ENCODE measurements at regions not wholly inside any gene's neighbourhood (a gene's known extent, or its start where the extent isn't known, plus 50 kb on each side); places are given as distances from the start of the nearest gene placed in this dataset.
A peak's percentile ranks its signal among the peaks of the same experiment; 100 is the strongest.

DNA sequence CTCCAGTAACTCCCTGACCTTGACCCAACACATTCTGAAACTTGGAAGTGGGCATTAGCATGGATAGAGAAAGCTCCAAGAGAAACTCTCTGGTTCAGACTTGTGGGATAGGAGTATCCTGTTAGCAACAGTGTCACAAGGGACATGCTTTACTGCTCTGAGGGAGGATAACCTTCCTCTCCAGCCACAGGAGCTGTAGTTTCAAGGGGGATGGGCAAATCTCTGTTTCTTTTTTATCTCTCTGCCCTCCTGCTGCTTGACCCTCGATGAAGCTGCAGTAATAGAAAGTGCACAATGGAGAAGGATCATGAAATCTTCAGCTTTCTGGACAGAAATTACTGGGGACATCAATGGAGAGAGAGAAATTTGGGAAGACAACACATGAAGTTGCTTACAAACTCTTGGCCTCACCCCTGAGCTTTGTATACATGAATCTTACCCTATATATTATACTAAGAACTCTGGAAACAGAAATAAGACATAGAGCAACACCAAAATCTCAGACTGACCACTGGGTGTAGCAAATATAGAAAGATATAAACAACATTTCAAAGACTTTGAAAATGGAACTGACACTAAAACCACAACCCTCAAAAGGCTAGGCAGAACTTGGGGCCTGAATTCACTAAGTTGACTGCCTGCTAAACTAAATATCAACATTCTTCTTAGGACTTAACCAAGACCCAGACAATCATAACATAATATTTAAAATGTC, 471.0 kb upstream of the MEF2C start:
- H2AFZ ChIP-seq (ENCODE audit: low read length) = peak overlapping the region; percentile 93
- H3K23me2 ChIP-seq (ENCODE audit: low read depth, low read length) = no peaks in the 10 kb centered on the region
- no peak overlapping the region for H3K4me3 ChIP-seq (ENCODE audit: extremely low read depth in 1 of 4, insufficient read depth in 2 of 4, low read depth in 3 of 4, low read length in 4 of 4)
- no peak overlapping the region for H2BK5ac ChIP-seq (ENCODE audit: low read depth, low read length)
- no peak overlapping the region for H2BK12ac ChIP-seq (ENCODE audit: low read depth, low read length)
- DNase-seq (ENCODE audit: low read depth in 1 of 2, low spot score in 2 of 2) (no peak), FAIRE-seq (no peak)
- no peak overlapping the region for H2BK20ac ChIP-seq (ENCODE audit: low read length)
- H3K56ac ChIP-seq (replicated peaks; ENCODE audit: insufficient read length, low read depth, low read length) = no peak overlapping the region
- no peaks in the 10 kb centered on the region for H3K79me1 ChIP-seq (ENCODE audit: low read depth, low read length)
- H3K14ac ChIP-seq (ENCODE audit: insufficient read length) = no peak overlapping the region
- no peaks in the 10 kb centered on the region for H3K79me2 ChIP-seq (ENCODE audit: control insufficient read depth in 1 of 2, insufficient read depth in 2 of 2, low read length in 2 of 2)
- no peak overlapping the region for H4K91ac ChIP-seq (replicated peaks; ENCODE audit: insufficient read length, low read length)
- H3K18ac ChIP-seq (ENCODE audit: extremely low read depth, low read length) = no peak overlapping the region
- no peak overlapping the region for H3K4ac ChIP-seq (replicated peaks; ENCODE audit: insufficient read length, low read depth, low read length)
- no peak overlapping the region for H4K8ac ChIP-seq (ENCODE audit: extremely low read depth, insufficient read depth, low read length)
- no peaks in the 10 kb centered on the region for H3K9me3 ChIP-seq (ENCODE audit: insufficient read depth in 2 of 2, low read depth in 1 of 2, low read length in 1 of 2)
- H3K36me3 ChIP-seq (ENCODE audit: control insufficient read depth in 2 of 4, insufficient read depth in 4 of 4, low read length in 3 of 4) = no peaks in the 10 kb centered on the region
- H3K27ac ChIP-seq (ENCODE audit: low read depth, low read length) = no peak overlapping the region
- no peak overlapping the region for H2AK5ac ChIP-seq (ENCODE audit: low read depth, low read length)
- no peaks in the 10 kb centered on the region for H4K20me1 ChIP-seq (replicated peaks in 1 of 2; ENCODE audit: control insufficient read depth in 1 of 2, insufficient read depth in 2 of 2, low read length in 2 of 2)
- no peak overlapping the region for H4K5ac ChIP-seq (ENCODE audit: insufficient read length, low read depth, low read length)
- no peak overlapping the region for H3K9ac ChIP-seq (replicated peaks in 1 of 4; ENCODE audit: extremely low read depth in 1 of 4, low read depth in 3 of 4, low read length in 3 of 4)
- no peak overlapping the region for H2BK120ac ChIP-seq (replicated peaks; ENCODE audit: low read depth, low read length)
- TF ChIP-seq CREB1 (IDR thresholded peaks at IDR 0.05) (no peak), YY1 (IDR thresholded peaks at IDR 0.05; ENCODE audit: low read depth, low read length) (no peak), EGR1 (IDR thresholded peaks at IDR 0.05; ENCODE audit: borderline replicate concordance, low read depth, low read length) (no peak), POLR2AphosphoS5 (IDR thresholded peaks at IDR 0.05; ENCODE audit: low read depth, low read length) (no peak)
- H3K27me3 ChIP-seq (replicated peaks in 1 of 4; ENCODE audit: control insufficient read depth in 3 of 4, extremely low read depth in 1 of 4, insufficient read depth in 3 of 4, low read length in 3 of 4) = no peaks in the 10 kb centered on the region
- no peak overlapping the region for H2BK15ac ChIP-seq (ENCODE audit: low read length)
- no peaks in the 10 kb centered on the region for H3K4me1 ChIP-seq (replicated peaks in 1 of 4; ENCODE audit: control insufficient read depth in 3 of 4, insufficient read depth in 4 of 4, low read length in 3 of 4)
- POLR2A ChIA-PET (ENCODE audit: partially characterized antibody) = no interaction called here
- CTCF ChIA-PET (ENCODE audit: partially characterized antibody) = interaction anchor here (0.9 to 1.0 kb wide), 2 partner anchors 9 to 11 kb away, joined by 3 to 4 read pairs; no protein-coding TSS in a partner anchor
- H3K23ac ChIP-seq (ENCODE audit: insufficient read length) = no peak overlapping the region
- no peak overlapping the region for H3K4me2 ChIP-seq (ENCODE audit: insufficient read depth in 1 of 2, low read depth in 2 of 2, low read length in 2 of 2)
- 95% methylated on average over 1 of the region's 1 CpG; no CpG with 5 or more reads in 1 of the 2 experiments for WGBS, 2 experiments (ENCODE audit: extremely low coverage in 1 of 2, insufficient coverage in 1 of 2, insufficient read length in 1 of 2, insufficient replicate concordance in 2 of 2, low coverage in 1 of 2, low lambda C conversion rate in 2 of 2, missing lambda C conversion rate in 1 of 2)
